ENCODE measurements at regions not wholly inside any gene's neighbourhood (a gene's known extent, or its start where the extent isn't known, plus 50 kb on each side); places are given as distances from the start of the nearest gene placed in this dataset.

- TF ChIP-seq, protein P1, sequence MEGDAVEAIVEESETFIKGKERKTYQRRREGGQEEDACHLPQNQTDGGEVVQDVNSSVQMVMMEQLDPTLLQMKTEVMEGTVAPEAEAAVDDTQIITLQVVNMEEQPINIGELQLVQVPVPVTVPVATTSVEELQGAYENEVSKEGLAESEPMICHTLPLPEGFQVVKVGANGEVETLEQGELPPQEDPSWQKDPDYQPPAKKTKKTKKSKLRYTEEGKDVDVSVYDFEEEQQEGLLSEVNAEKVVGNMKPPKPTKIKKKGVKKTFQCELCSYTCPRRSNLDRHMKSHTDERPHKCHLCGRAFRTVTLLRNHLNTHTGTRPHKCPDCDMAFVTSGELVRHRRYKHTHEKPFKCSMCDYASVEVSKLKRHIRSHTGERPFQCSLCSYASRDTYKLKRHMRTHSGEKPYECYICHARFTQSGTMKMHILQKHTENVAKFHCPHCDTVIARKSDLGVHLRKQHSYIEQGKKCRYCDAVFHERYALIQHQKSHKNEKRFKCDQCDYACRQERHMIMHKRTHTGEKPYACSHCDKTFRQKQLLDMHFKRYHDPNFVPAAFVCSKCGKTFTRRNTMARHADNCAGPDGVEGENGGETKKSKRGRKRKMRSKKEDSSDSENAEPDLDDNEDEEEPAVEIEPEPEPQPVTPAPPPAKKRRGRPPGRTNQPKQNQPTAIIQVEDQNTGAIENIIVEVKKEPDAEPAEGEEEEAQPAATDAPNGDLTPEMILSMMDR (conservative IDR thresholded peaks at IDR 0.05; ENCODE audit: low read depth, low read length) = no peak
- no peak for TF ChIP-seq POLR2A (IDR thresholded peaks at IDR 0.05; ENCODE audit: low read depth, low read length)
Observed at GRCh38 chr14:98770151-98770550, 501.8 kb downstream of the BCL11B start.

All from IMR-90 (cell line).